ENCODE measurements at regions not wholly inside any gene's neighbourhood (a gene's known extent, or its start where the extent isn't known, plus 50 kb on each side); places are given as distances from the start of the nearest gene placed in this dataset.

DNA sequence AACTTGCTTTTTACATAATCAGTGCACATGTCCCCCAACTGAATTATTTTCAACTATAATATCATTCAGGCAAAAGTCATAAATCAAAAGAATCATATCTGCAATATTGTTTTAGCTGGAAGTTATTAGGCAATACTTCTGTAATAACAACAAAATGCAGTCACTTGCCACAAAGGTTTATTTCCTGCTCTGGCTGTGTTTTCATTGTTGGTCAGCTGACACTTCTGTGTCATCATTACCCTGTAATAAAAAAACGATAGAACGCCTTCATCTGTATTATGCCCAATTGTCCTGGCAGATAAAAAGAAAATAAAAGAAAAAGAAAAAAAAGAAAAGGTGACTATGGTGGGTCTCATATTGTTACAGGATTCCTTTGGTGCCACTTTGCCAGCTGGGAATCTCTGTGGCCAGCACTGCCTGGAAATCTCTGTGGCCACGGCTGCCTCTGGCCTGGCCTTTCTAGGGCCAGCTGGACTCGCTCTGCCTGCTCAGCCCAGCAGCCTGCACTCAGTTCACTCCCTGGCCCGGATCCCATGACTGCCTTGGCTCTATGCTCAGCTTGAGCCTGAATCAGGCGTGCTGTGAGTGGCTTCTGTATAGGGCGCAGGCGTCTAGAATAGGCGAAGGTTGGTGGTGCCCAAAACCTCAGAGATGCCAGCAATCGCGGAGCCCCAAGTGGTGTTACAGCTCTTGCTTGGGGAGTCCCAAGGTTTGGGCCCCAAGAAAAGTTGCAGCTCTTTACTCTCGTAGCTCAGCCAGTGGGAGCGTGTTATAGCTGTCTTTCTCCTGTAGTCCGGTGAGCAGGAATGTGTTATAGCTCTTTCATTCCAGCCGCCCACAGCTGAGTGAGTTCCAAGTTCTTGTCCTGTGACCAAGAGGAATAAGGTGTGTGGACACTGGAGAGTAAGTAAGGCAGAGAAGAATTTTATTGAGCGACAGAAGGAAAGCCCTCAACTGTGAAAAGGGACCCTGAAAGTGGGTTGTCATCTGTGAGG is 1227.1 kb downstream of the SLITRK1 start:
- in situ Hi-C loops (cut with MboI; ENCODE audit: low sequenced_read_pairs): no loop called here

DNA sequence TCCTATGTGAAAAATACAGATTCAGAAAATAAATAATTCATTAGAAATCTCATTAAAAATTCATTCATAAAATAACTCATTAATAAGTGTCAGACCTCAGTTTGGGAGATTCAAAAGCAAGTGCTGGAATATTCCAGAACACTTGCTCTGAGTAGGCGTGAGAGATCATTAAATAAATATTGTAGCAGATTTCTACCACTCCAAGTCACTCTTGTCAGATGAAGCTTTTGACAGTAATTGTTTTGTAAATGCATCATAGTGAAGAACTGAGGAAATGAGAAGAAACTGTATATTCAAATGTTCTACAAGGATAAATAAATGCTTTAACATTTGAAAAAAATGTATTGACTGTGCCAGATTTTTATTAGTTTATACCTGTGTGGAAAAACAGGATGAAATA is 1228.1 kb downstream of the SLITRK1 start:
- in situ Hi-C loops (cut with MboI; ENCODE audit: low sequenced_read_pairs): no loop called here

DNA sequence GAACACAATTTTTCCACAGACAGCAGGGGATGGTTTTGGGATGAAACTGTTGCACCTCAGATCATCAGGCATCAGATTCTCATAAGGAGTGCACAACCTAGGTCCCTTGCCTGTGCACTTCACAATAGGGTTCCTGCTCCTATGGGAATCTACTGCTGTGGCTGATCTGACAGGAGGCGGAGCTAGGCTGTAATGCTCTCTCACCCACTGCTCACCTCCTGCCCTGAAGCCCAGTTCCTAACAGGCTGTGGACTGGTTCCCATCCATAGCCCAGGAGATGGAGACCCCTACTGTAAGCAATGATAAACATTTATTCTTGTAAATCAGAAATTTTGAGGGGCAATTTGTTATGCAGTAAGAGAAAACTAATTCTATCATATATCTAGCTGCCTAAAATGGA is 1234.7 kb downstream of the SLITRK1 start:
- in situ Hi-C loops (cut with MboI; ENCODE audit: low sequenced_read_pairs): no loop called here

DNA sequence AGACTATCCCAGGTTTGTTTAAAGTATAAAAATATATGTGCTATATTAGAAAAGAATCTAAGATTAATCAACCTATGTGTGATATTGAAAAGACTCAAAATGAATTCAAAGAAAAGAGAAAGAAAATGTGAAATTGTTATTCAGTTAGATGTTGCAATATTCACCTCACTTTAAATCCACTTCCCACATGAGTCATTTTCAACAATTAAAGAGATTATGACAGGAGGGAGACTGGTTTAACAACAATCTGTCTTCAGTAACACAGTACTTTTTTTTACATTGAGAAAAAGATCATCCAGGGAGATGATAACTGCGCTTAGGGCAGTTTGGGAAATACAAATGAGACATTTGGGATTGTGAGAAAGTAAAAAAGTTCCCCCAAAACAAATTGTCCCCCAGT is 1246.2 kb downstream of the SLITRK1 start:
- in situ Hi-C loops (cut with MboI; ENCODE audit: low sequenced_read_pairs): no loop called here

DNA sequence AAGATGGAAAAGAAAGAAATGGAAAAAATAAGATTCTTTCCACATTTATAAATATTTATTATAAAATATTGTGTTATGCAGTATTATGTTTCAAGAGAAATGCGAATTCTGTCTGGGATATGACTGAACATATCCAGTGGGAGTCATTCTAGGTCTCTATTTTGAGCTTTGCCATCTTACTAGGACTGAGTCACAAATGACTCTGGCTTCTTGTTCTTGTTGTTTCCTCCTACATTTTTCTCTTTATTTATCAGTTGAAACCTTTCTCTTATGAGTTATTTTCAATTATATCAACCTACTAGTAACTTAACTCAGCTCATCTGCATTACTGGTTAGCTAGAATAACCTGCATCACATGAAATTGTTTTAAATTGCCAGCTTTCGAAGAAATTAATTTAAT is 1247.3 kb downstream of the SLITRK1 start:
- in situ Hi-C loops (cut with MboI; ENCODE audit: low sequenced_read_pairs): no loop called here

DNA sequence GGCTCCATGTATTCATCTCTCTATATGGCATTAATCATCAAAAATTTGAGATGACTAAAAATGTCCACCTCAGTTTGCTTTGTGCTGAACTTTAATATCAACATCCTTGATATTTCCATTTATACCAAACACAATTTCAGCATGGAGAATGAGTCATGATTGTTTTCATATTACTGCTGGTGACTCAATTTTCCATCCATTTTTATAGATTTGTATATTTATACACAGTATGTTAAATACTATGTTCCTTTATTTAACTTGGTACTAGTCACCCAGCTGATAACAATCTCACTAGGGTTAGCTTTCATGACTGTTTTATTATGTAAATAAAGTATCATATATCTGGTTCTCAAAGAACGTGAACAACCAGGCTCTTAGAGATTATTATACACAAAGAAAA is 1255.1 kb downstream of the SLITRK1 start:
- in situ Hi-C loops (cut with MboI; ENCODE audit: low sequenced_read_pairs): no loop called here

DNA sequence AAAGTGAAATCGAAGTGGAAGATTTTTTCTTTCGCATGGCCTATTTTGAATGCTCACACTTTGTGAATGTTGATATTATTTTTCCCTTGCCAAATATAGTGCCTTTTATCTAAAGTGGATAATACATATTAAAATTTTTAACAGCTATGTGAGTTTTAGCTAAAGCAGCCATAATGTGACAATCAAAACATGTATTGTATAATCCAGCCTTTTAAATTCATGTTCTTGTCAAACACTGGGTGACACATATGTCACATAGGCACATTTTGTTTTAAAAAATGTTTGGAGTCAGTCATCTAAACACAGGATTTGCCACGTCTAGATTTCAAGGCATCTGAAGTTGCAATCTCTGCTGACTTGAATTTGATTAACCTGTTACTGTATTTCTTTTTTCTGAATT is 1256.6 kb downstream of the SLITRK1 start:
- in situ Hi-C loops (cut with MboI; ENCODE audit: low sequenced_read_pairs): no loop called here

DNA sequence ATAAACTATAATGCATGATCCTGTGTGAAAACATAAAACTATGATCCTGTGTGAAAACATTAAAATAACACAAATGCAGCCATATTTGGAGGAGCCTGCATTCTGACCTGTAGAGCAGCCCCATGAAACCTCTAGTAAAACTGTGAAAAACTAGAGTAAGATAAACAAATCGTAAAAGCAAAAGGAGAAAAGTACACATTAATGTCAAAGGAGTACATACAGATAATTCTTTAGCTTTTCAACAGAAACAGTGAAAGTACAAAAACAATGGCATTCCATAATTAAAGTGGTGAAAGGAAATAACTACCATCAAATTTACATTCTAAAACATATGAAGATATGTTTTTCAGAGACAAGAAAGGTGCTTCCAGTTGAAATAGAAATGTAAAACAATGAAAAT is 1267.2 kb downstream of the SLITRK1 start:
- in situ Hi-C loops (cut with MboI; ENCODE audit: low sequenced_read_pairs): no loop called here

DNA sequence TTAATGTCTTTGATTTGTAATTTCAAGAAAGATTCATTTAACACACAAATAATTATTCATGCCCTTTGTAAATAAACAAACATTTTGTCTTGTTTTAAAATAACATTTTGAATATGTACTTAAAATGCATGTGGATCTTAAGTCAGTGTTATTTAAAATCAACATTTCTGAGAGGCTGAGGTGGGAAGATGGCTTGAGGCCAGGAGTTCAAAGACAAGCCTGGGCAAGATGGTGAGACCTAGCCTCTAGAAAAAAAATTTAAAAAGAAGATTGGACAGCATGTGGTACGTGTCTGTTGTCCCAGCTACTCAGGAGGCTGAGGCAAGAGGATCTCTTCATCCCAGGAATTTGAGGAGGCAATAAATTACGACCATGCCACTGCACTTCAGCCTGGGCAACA is 1268.2 kb downstream of the SLITRK1 start:
- in situ Hi-C loops (cut with MboI; ENCODE audit: low sequenced_read_pairs): no loop called here

DNA sequence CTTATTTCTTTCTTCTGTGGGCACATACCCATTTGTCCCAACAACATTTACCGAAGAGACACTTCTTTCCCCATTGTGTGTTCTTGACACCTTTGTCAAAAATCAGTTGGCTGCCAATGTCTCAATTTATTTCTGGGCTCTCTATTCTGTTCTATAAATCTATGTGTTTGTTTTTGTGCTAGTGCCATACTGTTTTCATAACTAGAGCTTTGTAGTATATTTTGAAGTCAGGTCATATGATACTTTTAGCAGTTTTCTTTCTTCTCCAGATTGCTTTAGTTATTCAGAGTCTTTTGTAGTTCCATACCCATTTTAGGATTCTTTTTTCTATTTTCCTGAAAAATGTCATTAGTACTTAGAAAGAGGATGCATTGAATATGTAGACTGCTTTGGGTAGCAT is 1276.3 kb downstream of the SLITRK1 start:
- in situ Hi-C loops (cut with MboI; ENCODE audit: low sequenced_read_pairs): no loop called here

DNA sequence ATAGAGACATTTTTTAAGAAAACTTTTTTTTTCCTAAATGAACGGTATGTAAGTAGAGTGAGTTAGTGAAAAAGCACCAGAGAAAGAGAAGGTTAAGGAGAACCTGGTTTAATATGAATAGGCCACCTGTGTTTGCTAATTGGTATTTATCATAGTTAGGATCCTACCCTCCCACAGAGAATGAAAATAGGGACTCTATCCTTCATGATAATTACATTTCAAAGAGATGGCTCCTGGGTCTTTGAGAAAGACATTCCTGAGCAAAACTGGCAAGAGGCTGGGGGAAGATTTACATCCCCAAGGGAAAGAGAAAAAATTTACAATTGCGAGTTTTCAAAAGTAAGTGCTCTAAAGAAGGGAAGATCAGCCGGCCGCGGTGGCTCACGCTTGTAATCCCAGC is 1284.5 kb downstream of the SLITRK1 start:
- in situ Hi-C loops (cut with MboI; ENCODE audit: low sequenced_read_pairs): no loop called here

DNA sequence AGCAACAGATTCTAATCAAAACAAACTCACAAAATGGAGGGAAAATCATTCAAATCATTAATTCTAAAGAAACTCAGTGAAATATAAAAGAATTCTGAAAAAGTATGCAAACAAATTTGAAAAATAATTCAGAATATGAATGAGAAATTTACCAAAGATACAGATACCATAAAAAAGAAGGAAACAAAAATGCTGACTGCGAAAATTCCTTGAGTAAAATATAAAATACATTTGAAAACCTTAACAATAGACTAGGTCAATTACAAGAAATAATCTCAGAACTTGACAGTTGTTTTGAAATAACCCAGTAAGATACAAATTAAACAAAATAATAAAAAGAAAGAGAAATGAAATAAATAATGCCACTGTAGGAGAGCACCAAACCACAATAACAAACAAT is 1289.0 kb downstream of the SLITRK1 start:
- in situ Hi-C loops (cut with MboI; ENCODE audit: low sequenced_read_pairs): no loop called here

DNA sequence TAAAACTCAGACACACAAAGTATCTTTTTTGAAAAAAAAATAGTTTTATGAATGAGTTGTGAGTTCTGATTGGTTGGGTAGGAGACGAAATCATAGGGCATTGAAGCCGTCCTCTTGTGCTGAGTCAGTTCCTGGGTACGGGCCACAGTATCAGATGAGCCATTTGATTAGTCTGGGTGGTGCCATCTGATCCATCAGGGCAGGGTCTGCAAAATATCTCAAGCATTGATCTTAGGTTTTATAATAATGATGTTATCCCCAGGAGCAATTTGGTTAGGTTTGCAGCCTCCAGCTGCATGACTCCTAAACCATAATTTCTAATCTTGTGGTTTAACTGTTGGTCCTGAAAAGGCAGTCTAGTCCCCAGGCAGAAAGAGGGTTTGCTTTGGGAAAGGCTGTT is 1310.6 kb downstream of the SLITRK1 start:
- in situ Hi-C loops (cut with MboI; ENCODE audit: low sequenced_read_pairs): no loop called here

DNA sequence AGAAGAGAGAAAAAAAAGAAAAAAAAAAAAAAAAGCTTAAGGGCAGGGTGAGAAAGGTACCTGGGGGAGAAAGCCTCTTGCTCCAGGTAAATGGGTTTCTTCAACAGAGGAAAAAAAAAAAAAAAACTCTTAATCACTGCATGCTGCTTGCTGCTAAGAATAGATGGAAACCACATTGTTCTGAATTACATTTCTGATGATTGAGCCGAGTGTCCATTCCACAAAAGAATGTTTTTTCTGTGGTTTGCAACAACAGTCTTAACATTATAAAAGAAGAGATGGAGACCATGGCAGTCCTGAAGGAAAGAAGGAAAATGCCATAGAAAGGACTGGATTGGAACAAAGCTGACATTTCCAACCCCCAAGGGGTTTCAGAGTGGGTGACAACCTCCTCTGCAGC is 1312.7 kb downstream of the SLITRK1 start:
- in situ Hi-C loops (cut with MboI; ENCODE audit: low sequenced_read_pairs): no loop called here

DNA sequence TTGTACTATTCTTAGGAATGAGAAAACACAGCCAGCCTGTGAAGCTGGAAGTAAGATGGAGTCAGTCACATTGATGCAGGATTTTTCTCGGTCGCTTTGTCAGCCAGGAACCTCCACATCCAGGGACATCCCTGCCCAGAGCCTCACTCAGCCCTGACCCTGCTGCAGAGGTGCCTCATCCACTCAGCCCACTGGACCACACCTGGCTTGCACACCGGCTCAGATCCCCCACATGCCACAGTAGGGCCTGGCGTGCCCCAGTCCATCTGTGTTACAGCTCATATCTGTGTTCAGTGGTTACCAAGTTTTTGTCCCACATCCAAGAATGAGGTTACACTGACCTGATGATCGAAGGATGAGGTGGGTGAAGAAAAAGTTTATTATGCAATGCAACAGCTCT is 1315.4 kb downstream of the SLITRK1 start:
- in situ Hi-C loops (cut with MboI; ENCODE audit: low sequenced_read_pairs): no loop called here

DNA sequence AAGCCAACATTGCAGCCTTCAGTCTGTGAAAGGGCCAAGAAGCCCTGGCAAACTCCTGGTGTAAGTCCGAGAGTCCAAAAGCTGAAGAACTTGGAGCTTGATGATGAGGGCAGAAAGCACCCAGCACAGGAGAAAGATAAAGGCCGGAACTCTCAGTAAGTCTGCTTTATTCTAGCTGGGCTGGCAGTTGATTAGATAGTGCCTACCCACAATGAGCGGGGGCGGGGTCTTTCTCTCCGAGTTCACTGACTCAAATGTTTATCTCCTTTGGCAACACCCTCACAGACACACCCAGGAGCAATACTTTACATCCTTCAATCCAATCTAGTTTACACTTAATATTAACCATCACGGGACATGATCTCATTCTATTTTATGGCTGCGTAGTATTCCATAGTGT is 1317.1 kb downstream of the SLITRK1 start:
- in situ Hi-C loops (cut with MboI; ENCODE audit: low sequenced_read_pairs): no loop called here

DNA sequence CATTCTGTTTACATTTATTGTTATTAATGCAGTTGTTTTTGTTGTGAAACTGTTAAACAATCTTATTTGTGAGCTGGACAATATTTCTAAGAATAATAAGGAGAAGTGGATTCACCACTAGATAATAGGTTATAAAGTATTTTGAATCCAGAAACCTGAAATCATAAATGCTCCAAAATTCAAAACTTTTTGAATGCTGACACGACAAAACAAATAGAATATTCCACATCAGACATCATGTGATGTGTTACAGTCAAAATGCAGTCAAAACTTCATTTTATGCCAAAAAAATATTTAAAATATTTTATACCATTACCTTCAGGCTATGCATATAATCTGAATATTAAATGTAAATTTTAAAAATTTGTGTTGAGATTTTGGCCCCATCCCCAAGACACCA is 1321.4 kb downstream of the SLITRK1 start:
- in situ Hi-C loops (cut with MboI; ENCODE audit: low sequenced_read_pairs): no loop called here

DNA sequence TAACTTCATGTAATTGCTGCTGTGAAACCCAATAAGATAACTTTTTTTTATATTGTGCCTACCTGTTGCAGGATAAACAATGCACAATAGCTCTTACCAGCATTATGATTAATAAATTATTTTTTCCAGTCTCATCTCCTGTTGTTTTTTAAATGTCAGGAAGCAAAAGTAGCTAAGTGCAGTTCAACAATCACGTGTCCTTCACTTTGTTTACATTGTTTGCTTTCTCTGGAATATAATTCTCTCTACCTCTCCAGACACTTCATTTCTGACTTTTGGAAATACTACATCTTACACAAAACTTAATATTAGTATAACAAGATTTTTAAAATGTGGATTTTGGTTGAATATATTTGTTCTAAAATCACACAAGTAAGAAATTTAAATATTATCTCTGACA is 1359.4 kb downstream of the SLITRK1 start:
- in situ Hi-C loops (cut with MboI; ENCODE audit: low sequenced_read_pairs): no loop called here

DNA sequence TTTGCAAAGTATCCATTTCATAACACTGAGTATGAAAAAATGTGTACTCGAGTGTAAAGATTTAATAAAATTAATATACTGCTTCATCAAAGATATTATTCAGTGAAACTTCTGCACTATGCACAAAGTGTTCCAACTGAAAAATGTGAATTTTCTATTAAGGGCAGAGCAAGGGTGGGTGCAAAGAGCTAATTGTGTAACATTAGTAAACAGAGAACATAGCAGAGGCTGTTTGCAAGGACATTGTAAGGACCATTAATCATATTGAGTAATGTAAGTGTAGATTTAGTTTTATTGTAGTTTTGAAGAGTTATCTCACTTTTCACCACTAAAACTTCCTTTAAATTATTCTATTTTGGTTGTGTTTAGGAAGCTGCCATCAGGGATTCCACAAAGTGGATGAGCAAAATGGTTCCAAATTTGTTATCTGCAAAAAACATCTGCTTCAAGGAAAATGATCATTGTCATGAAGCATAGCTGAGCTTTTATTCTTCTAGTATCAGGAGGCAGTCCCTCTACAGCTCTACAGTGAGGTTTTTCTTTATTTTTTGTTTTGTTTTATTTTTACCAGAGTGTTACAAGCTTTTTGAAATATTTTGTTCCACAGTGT is 1375.4 kb downstream of the SLITRK1 start:
- in situ Hi-C loops (cut with MboI; ENCODE audit: low sequenced_read_pairs): no loop called here

DNA sequence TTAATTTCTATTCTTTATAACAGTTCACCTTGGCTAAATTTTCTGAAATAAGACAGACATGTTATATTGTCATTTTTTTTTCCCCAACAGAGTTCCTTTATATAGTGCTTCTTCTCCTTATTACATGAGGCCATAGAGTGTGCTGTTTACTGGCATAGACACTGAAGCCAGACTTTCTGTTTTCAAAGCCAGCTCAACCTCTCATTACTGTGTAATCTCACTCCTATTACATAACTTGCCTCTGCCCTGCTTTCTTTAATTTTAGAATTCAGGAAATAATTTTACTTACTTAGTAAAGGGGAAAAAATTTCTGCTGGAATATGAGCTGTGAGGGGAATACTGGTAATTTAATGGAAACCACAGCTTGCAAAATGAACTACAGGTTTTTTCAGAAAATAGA is 1380.4 kb downstream of the SLITRK1 start:
- in situ Hi-C loops (cut with MboI; ENCODE audit: low sequenced_read_pairs): no loop called here

DNA sequence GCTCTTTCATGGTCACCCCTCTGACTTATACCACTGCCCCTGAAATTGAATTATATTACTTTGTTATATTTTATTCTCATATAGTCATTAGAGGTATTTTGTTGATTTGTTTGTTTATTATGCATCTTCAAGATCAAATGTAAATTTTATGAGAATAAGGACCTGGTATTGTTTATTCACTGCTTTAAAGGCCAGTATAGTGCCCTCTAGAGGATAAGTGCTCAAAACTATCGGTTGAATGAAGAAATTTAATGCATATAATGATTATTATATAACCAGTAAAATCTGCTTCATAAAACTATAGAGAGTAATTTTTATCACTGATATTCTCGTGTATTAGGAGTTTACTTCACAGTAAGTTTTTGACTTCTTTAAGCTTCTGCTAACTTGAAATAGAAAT is 1401.9 kb downstream of the SLITRK1 start:
- in situ Hi-C loops (cut with MboI; ENCODE audit: low sequenced_read_pairs): no loop called here

DNA sequence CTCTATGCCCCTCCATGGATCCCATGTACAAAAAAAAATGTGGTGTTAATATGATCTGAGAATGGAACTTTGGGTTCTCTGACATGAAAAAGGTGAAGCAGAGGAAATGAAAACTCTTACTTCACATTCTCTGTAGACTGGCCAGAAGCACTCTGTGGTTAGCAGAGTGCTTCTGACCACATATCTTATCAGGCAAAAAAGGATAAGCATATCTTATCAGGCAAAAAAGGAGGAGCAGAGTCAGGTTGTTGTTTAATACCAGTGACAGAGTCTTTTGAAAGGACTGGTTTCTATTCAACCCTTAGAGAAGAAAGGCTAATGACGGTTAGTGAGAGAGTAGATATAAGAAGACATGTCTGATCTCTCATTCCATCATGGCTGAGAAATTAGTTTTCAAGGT is 1404.8 kb downstream of the SLITRK1 start:
- in situ Hi-C loops (cut with MboI; ENCODE audit: low sequenced_read_pairs): no loop called here
